AG10803 (cell line): ENCODE measurements at regions not wholly inside any gene's neighbourhood (a gene's known extent, or its start where the extent isn't known, plus 50 kb on each side); places are given as distances from the start of the nearest gene placed in this dataset.

Source experiments
- DNase-seq: peaks from one replicate; pipeline ENCODE4 v3.0.0; 2010; ENCODE audit warnings: low read depth
- H3K4me3 ChIP-seq: 2 replicates; pipeline ENCODE4 v1.5.1; 2011; ENCODE audit warnings: mild to moderate bottlenecking, low read length, control low read depth
- CTCF ChIP-seq: conservative IDR thresholded peaks from 2 replicates; pipeline ENCODE4 v1.5.1; 2011; ENCODE audit warnings: mild to moderate bottlenecking, low read length, control low read depth, inconsistent platforms

DNA sequence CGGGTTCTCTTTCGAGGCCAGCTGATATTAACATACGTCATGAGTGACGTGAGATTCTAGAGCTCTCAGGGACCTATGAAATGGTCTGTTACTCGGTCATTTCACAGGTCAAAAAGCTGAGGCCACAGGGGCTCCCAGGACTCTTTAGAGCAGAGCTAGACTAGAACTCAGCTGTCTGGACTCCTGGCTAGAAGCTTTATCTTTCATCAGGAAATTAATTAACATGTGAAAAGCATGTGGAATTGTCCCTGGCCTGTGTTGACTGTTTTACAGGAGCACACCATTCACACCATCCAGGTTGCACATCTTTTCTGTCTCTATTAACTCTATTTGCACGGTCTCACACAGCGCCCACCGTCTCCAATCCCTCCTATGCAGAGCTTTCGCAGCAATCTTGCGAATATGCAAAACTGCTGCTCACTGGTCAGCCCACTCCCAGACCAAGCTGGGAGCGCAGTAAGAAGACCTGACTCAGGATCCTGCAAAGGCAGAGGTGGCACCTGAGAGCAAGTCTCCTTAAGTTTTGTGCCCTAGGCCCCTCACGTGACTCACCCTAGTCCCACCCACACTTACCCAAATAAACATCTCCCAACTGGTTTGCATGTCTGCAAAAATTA is 522.5 kb downstream of the CD83 start:
- H3K4me3 ChIP-seq = no peak overlapping the region
- TF ChIP-seq CTCF = no peak
- no peak for DNase-seq

DNA sequence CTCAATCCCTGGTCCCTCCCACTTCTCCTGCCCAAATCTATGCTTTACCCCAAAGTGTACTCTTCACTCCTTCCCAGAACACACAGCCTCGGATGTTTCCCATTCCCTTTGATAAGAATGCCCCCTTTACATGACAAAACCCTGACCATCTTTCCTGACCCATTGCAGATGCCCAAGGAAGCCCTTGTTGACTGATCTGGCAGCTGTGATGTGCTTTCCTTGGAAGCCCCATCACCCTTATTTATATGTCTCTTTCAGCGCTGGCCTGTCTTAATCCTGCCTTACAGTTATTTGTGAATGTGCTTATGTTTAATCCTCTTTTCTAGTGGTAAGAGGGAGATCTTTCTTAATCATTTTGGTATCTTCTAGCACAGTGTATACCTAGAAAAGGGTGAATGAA is 523.1 kb downstream of the CD83 start:
- no peak for TF ChIP-seq CTCF
- no peak for DNase-seq
- H3K4me3 ChIP-seq = no peak overlapping the region

- no peak for TF ChIP-seq CTCF
- DNase-seq = no peak
Observed at GRCh38 chr6:14641423-14642135, 524.0 kb downstream of the CD83 start.

DNA sequence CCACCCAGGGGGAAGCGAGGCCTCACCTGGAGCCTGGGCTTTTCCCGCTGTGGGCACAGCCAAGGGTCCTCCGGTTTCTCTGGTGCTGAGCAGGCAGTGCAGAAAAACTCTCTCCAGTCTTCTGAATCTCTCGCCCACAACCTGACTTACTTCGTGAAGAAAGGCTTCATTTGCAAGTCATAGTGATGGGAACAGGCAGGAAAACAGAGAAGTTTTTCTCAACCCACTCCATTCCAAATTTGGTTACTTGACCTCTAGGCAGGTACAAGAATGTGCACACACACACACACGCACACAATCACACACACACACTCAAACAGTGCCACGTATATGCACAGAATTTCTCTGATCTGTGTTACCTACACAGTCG is 524.5 kb downstream of the CD83 start:
- TF ChIP-seq CTCF = no peak
- no peak for DNase-seq

More at GRCh38 chr6:14641423-14642135, 524.0 kb downstream of the CD83 start:
- H3K4me3 ChIP-seq = no peak overlapping the region

GRCh38 chr6:14642842-14643241 is 525.3 kb downstream of the CD83 start:
- TF ChIP-seq CTCF = no peak
- no peak overlapping the region for H3K4me3 ChIP-seq
- DNase-seq = no peak

More for the DNA sequence above, 524.5 kb downstream of the CD83 start:
- H3K4me3 ChIP-seq = no peak overlapping the region

GRCh38 chr6:14644381-14644780 is 526.8 kb downstream of the CD83 start:
- H3K4me3 ChIP-seq = no peak overlapping the region
- no peak for TF ChIP-seq CTCF
- no peak for DNase-seq

- TF ChIP-seq CTCF = no peak
- H3K4me3 ChIP-seq = no peak overlapping the region
- DNase-seq = no peak
Observed at GRCh38 chr6:14645221-14645620, 527.6 kb downstream of the CD83 start.
